Lung (tissue), 11 donors: ENCODE measurements at regions not wholly inside any gene's neighbourhood (a gene's known extent, or its start where the extent isn't known, plus 50 kb on each side); places are given as distances from the start of the nearest gene placed in this dataset.
"Not testable (repeated sequence)": the region's sequence is repeated elsewhere in the genome, so short reads cannot be mapped to it uniquely, and the experiment has no call there.

Source experiments
- ATAC-seq: fragments of 200-7000 bp; cut with Tn5 transposase; one replicate; pipeline ENCODE4 v1.9.1; 2020; ENCODE audit warnings: moderate number of reproducible peaks; ENCODE audit not compliant: insufficient read depth, low FRiP score
- DNase-seq, 3 donors: peaks; one replicate each; pipeline ENCODE4 v3.0.0-alpha.2; 2013 to 2017
- H3K27ac ChIP-seq, 2 donors: one replicate each; pipeline ENCODE4 v1.5.1; 2013; ENCODE audit warnings: mild to moderate bottlenecking in 2 of 2, moderate library complexity in 2 of 2, control low read depth in 1 of 2, inconsistent platforms in 1 of 2, low read depth in 1 of 2, low read length in 1 of 2
- H3K27me3 ChIP-seq, 3 donors: one replicate each; pipeline ENCODE4 v1.5.1; 2013; ENCODE audit warnings: low read length in 2 of 3; ENCODE audit not compliant: control insufficient read depth in 3 of 3, insufficient read depth in 3 of 3
- H3K36me3 ChIP-seq, 4 donors: one replicate each; pipeline ENCODE4 v1.5.1; 2013; ENCODE audit warnings: low read length in 4 of 4, mild to moderate bottlenecking in 1 of 4, moderate library complexity in 1 of 4; ENCODE audit not compliant: control insufficient read depth in 4 of 4, insufficient read depth in 4 of 4
- H3K4me1 ChIP-seq, 5 donors: one replicate each; pipeline ENCODE4 v1.5.1; 2013; ENCODE audit warnings: low read length in 5 of 5, mild to moderate bottlenecking in 2 of 5, moderate library complexity in 1 of 5; ENCODE audit not compliant: control insufficient read depth in 5 of 5, insufficient read depth in 5 of 5
- H3K4me3 ChIP-seq: one replicate; pipeline ENCODE4 v1.5.1; 2013; ENCODE audit warnings: mild to moderate bottlenecking, control low read depth, moderate library complexity
- H3K9ac ChIP-seq, 2 donors: one replicate each; pipeline ENCODE4 v1.5.1; 2013; ENCODE audit warnings: low read length in 2 of 2, control low read depth in 1 of 2; ENCODE audit not compliant: insufficient read depth in 1 of 2
- H3K9me3 ChIP-seq, 4 donors: one replicate each; pipeline ENCODE4 v1.5.1; 2013; ENCODE audit warnings: low read length in 3 of 4, mild to moderate bottlenecking in 1 of 4, moderate library complexity in 1 of 4; ENCODE audit not compliant: control insufficient read depth in 4 of 4, insufficient read depth in 3 of 4
- CTCF ChIP-seq: IDR thresholded peaks from 2 replicates; pipeline ENCODE4 v1.5.1; 2012; ENCODE audit warnings: mild to moderate bottlenecking; ENCODE audit errors: control extremely low read depth, extremely low read depth
- WGBS, 2 donors: extraction: QIAGEN DNeasy Blood & Tissue Kit; methylation state at CpG; one replicate each; pipeline ENCODE4 v1.1.7; 2013; 5-methylcytosine and 5-hydroxymethylcytosine counted together
- donor health status: control.
- donor health status: control.
- donor health status: Bipolar disorder and iron deficiency.
- donor health status: healthy.
- donor health status: DM: yes; HTN: yes; CAD: no.

- DNase-seq: no peak
- ATAC-seq: no peak
These were observed 339.8 kb upstream of the TNRC6C start for GRCh38 chr17:77618731-77619130.

GRCh38 chr17:77619326-77619725, 339.2 kb upstream of the TNRC6C start:
- TF ChIP-seq CTCF: no peak
- H3K9ac ChIP-seq: no peak overlapping the region
- no peak overlapping the region for H3K4me3 ChIP-seq
- H3K27me3 ChIP-seq: no peaks in the 10 kb centered on the region
- no peak overlapping the region for H3K27ac ChIP-seq
- ATAC-seq: no peak
- no peaks in the 10 kb centered on the region for H3K36me3 ChIP-seq
- 93 to 99% methylated on average over 4 of the region's 4 CpGs for WGBS, 2 donors
- H3K9me3 ChIP-seq: no peaks in the 10 kb centered on the region
- no peak for DNase-seq
- H3K4me1 ChIP-seq: peaks cover 0 to 11% (median 2%) of the 10 kb centered on the region in 5 donors

More at GRCh38 chr17:77618731-77619130, 339.8 kb upstream of the TNRC6C start:
- H3K27ac ChIP-seq: no peak overlapping the region
- H3K36me3 ChIP-seq: no peaks in the 10 kb centered on the region
- peaks cover 0 to 11% (median 2%) of the 10 kb centered on the region in 5 donors for H3K4me1 ChIP-seq
- no peaks in the 10 kb centered on the region for H3K9me3 ChIP-seq
- TF ChIP-seq CTCF: no peak
- no peak overlapping the region for H3K4me3 ChIP-seq
- H3K9ac ChIP-seq: no peak overlapping the region
- WGBS, 2 donors: 92 to 95% methylated on average over 11 of the region's 11 CpGs
- H3K27me3 ChIP-seq: no peaks in the 10 kb centered on the region

GRCh38 chr17:77619851-77620250, 338.7 kb upstream of the TNRC6C start:
- Histone ChIP-seq H3K36me3 (no peaks in the 10 kb centered on the region), H3K27me3 (no peaks in the 10 kb centered on the region), H3K4me1 (peaks cover 0 to 11% (median 2%) of the 10 kb centered on the region in 5 donors), H3K27ac (no peak overlapping the region), H3K9ac (no peak overlapping the region), H3K9me3 (no peaks in the 10 kb centered on the region), H3K4me3 (no peak overlapping the region)
- 85 to 89% methylated on average over 5 of the region's 5 CpGs for WGBS, 2 donors
- no peak for ATAC-seq
- TF ChIP-seq CTCF: no peak
- no peak for DNase-seq

- Histone ChIP-seq H3K4me1 (peaks cover 0 to 10% (median 2%) of the 10 kb centered on the region in 5 donors), H3K4me3 (no peak overlapping the region), H3K27me3 (no peaks in the 10 kb centered on the region), H3K27ac (no peak overlapping the region), H3K9me3 (no peaks in the 10 kb centered on the region), H3K9ac (no peak overlapping the region), H3K36me3 (no peaks in the 10 kb centered on the region)
- DNase-seq (no peak), ATAC-seq (no peak)
- no peak for TF ChIP-seq CTCF
- 81 to 82% methylated on average over 5 of the region's 5 CpGs for WGBS, 2 donors
These were observed 338.2 kb upstream of the TNRC6C start for GRCh38 chr17:77620282-77620681.

GRCh38 chr17:77622084-77622483, 336.4 kb upstream of the TNRC6C start:
- H3K27me3 ChIP-seq, H3K4me3 ChIP-seq, DNase-seq, H3K4me1 ChIP-seq, H3K27ac ChIP-seq, H3K9ac ChIP-seq, H3K36me3 ChIP-seq, ATAC-seq, H3K9me3 ChIP-seq: not testable (repeated sequence)
- WGBS, 2 donors: 96 to 97% methylated on average over 6 of the region's 6 CpGs
